HepG2 (cell line): ENCODE measurements at regions not wholly inside any gene's neighbourhood (a gene's known extent, or its start where the extent isn't known, plus 50 kb on each side); places are given as distances from the start of the nearest gene placed in this dataset.

Source experiments
- ATAC-seq: fragments of 200-7000 bp; cut with Tn5 transposase; 3 replicates; pipeline ENCODE4 v1.9.1; 2020; ENCODE audit warnings: mild to moderate bottlenecking, moderate library complexity
- BruUV-seq: library from RNA; stranded (reverse); fragments of 400-500 nt; replicated peaks from 2 replicates; lab custom pipeline; 2021; lab: Mats Ljungman, UMichigan
- CTCF ChIA-PET: fragments of 300-600 bp; formaldehyde crosslinking; extraction: SDS; loops from one replicate; lab custom pipeline; 2021; ENCODE audit warnings: low total read pairs, inconsistent platforms, low intra/inter-chr PET ratio; lab: Yijun Ruan, JAX
- POLR2A ChIA-PET: fragments of 350-600 bp; sonication (Branson Sonifier 250); formaldehyde crosslinking; loops from one replicate; lab custom pipeline; 2020; ENCODE audit warnings: antibody characterized with exemption, inconsistent platforms; lab: Yijun Ruan, JAX
- DNase-seq: peaks from one replicate; pipeline ENCODE4 v3.0.0-alpha.2; 2015; ENCODE audit warnings: low spot score
- FAIRE-seq: peaks from 3 replicates; lab custom pipeline; 2011; peaks lifted over from hg19 to GRCh38; lab: Jason Lieb, UNC
- H2AFZ ChIP-seq: one replicate; pipeline ENCODE4 v1.6.1; 2011; ENCODE audit warnings: low read length, inconsistent platforms
- H3K27ac ChIP-seq: fragments of 300-600 bp; 3 replicates; pipeline ENCODE4 v1.8.0; 2011; ENCODE audit warnings: mixed run types, mild to moderate bottlenecking, mixed read lengths, low read length, inconsistent platforms; ENCODE audit not compliant: insufficient read depth; ENCODE audit errors: extremely low read length
- H3K27me3 ChIP-seq, 2 experiments: fragments of 200-600 bp in 1 of 2; 2 replicates in 1 of 2; 3 replicates in 1 of 2; pipeline versions ENCODE4 v1.6.0 to v1.8.0; 2011; ENCODE audit warnings: low read length in 2 of 2, mild to moderate bottlenecking in 2 of 2, moderate library complexity in 2 of 2, inconsistent platforms in 1 of 2; ENCODE audit not compliant: insufficient read depth in 2 of 2, control insufficient read depth in 1 of 2
- H3K36me3 ChIP-seq, 2 experiments: fragments of 200-600 bp in 1 of 2; replicated peaks in 1 of 2; 2 replicates in 1 of 2; 3 replicates in 1 of 2; pipeline versions ENCODE4 v1.5.1 to v1.8.0; 2011; ENCODE audit warnings: low read length in 2 of 2, inconsistent platforms in 1 of 2; ENCODE audit not compliant: insufficient read depth in 2 of 2, control insufficient read depth in 1 of 2
- H3K4me1 ChIP-seq: 2 replicates; pipeline ENCODE4 v1.5.1; 2012; ENCODE audit warnings: low read length, inconsistent platforms; ENCODE audit not compliant: insufficient read depth
- H3K4me2 ChIP-seq: 2 replicates; pipeline ENCODE4 v1.6.0; 2011; ENCODE audit warnings: low read depth, low read length, inconsistent platforms
- H3K4me3 ChIP-seq, 3 experiments: fragments of 200-600 bp in 1 of 3; sonication (generic), shearing (Covaris generic) in 1 of 3; replicated peaks in 1 of 3; 2 replicates each; pipeline ENCODE4 v1.5.1; 2011 to 2016; ENCODE audit warnings: low read length in 3 of 3, inconsistent platforms in 2 of 3, low read depth in 2 of 3, mild to moderate bottlenecking in 2 of 3, control low read depth in 1 of 3, mixed read lengths in 1 of 3; ENCODE audit not compliant: insufficient read depth in 1 of 3
- H3K79me2 ChIP-seq: one replicate; pipeline ENCODE4 v1.6.1; 2011; ENCODE audit warnings: low read length, inconsistent platforms; ENCODE audit not compliant: insufficient read depth
- H3K9ac ChIP-seq: 2 replicates; pipeline ENCODE4 v1.6.0; 2011; ENCODE audit warnings: mild to moderate bottlenecking, low read depth, low read length, inconsistent platforms; ENCODE audit not compliant: insufficient read depth
- H3K9me3 ChIP-seq: 2 replicates; pipeline ENCODE4 v1.5.1; 2012; ENCODE audit warnings: mild to moderate bottlenecking, low read length
- H4K20me1 ChIP-seq: 2 replicates; pipeline ENCODE4 v1.6.0; 2011; ENCODE audit warnings: inconsistent platforms, mild to moderate bottlenecking, low read length, moderate library complexity; ENCODE audit not compliant: insufficient read depth
- NR2F2 ChIP-seq: IDR thresholded peaks from 2 replicates; pipeline ENCODE4 v1.6.1; 2012; ENCODE audit warnings: low read depth, inconsistent platforms, borderline replicate concordance
- ZFP90 ChIP-seq: sonication (generic); formaldehyde crosslinking; IDR thresholded peaks from 2 replicates; pipeline ENCODE4 v1.8.0; 2022; ENCODE audit warnings: missing genetic modification reagents, mild to moderate bottlenecking, inconsistent platforms, borderline replicate concordance
- ZSCAN20 ChIP-seq: sonication (generic); formaldehyde crosslinking; IDR thresholded peaks from 2 replicates; pipeline ENCODE4 v1.4.0; 2020; ENCODE audit warnings: missing genetic modification reagents, mild to moderate bottlenecking, borderline replicate concordance
- in situ Hi-C: cut with HindIII; loops from 2 replicates; pipeline ENCODE4 v1.10.0; 2017; ENCODE audit warnings: low pct_unique_long_range_greater_than_20kb; ENCODE audit not compliant: extremely low pct_ligation_motif_present
- intact Hi-C: fragments of 100-400 bp; cut with micrococcal nuclease; formaldehyde crosslinking; loops from one replicate; pipeline ENCODE4 v1.10.0; 2022; ENCODE audit not compliant: unreplicated experiment
- TF ChIP-seq, protein P1 (sequence below), 2 experiments: fragments of 450-650 bp in 1 of 2; sonication (generic) in 1 of 2; formaldehyde crosslinking in 1 of 2; IDR thresholded peaks; 2 replicates each; pipeline versions ENCODE4 v1.6.1 to v1.8.0; 2016 to 2022; ENCODE audit warnings: antibody characterized with exemption in 1 of 2, mild to moderate bottlenecking in 1 of 2, missing genetic modification reagents in 1 of 2
- TF ChIP-seq, protein P2 (sequence below): sonication (generic); formaldehyde crosslinking; IDR thresholded peaks from 2 replicates; pipeline ENCODE4; 2020; ENCODE audit warnings: missing genetic modification reagents, mild to moderate bottlenecking, borderline replicate concordance
- TF ChIP-seq, protein P3 (sequence below): sonication (generic); formaldehyde crosslinking; conservative IDR thresholded peaks from 2 replicates; pipeline ENCODE4 v1.4.0; 2020; ENCODE audit warnings: missing genetic modification reagents

GRCh38 chr5:2453781-2454180, 297.7 kb downstream of the IRX2 start (continued):
- TF ChIP-seq, protein P1, sequence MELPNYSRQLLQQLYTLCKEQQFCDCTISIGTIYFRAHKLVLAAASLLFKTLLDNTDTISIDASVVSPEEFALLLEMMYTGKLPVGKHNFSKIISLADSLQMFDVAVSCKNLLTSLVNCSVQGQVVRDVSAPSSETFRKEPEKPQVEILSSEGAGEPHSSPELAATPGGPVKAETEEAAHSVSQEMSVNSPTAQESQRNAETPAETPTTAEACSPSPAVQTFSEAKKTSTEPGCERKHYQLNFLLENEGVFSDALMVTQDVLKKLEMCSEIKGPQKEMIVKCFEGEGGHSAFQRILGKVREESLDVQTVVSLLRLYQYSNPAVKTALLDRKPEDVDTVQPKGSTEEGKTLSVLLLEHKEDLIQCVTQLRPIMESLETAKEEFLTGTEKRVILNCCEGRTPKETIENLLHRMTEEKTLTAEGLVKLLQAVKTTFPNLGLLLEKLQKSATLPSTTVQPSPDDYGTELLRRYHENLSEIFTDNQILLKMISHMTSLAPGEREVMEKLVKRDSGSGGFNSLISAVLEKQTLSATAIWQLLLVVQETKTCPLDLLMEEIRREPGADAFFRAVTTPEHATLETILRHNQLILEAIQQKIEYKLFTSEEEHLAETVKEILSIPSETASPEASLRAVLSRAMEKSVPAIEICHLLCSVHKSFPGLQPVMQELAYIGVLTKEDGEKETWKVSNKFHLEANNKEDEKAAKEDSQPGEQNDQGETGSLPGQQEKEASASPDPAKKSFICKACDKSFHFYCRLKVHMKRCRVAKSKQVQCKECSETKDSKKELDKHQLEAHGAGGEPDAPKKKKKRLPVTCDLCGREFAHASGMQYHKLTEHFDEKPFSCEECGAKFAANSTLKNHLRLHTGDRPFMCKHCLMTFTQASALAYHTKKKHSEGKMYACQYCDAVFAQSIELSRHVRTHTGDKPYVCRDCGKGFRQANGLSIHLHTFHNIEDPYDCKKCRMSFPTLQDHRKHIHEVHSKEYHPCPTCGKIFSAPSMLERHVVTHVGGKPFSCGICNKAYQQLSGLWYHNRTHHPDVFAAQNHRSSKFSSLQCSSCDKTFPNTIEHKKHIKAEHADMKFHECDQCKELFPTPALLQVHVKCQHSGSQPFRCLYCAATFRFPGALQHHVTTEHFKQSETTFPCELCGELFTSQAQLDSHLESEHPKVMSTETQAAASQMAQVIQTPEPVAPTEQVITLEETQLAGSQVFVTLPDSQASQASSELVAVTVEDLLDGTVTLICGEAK (IDR thresholded peaks at IDR 0.05) = no peak
- TF ChIP-seq, protein P1 (CRISPR knock-in tag; IDR thresholded peaks at IDR 0.05) = no peak

DNA sequence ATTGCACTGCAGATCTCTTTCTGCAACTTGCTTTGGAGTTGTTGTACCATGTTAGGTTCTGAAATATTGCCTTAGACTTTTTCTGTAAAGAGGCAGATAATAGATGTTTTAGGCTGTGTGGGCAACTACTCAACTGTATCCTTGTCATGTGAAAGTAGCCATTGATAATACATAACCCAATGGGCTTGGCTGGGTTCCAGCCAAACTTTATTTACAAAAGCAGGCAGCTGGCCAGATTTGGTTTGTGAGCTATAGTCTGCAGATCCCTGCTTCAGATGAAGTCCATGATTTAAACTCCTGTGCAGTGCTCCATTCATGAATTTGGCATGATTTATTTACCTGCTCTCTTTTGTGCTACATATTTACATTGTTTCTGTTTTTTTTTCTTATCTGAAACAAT, 300.4 kb downstream of the IRX2 start:
- no peak for ATAC-seq
- peaks cover 0 to 5% of the 10 kb centered on the region in 2 experiments; a peak in 1 of 5 replicates for H3K27me3 ChIP-seq
- no peaks in the 10 kb centered on the region for H3K79me2 ChIP-seq
- no TSS peak for BruUV-seq
- intact Hi-C loops (no loop called here), in situ Hi-C loops (no loop called here)
- CTCF ChIA-PET = no interaction called here
- H3K27ac ChIP-seq = no peak overlapping the region
- H3K4me1 ChIP-seq = no peaks in the 10 kb centered on the region
- H3K9ac ChIP-seq = no peak overlapping the region
- DNase-seq = no peak
- H2AFZ ChIP-seq = no peak overlapping the region
- H3K36me3 ChIP-seq = no peaks in the 10 kb centered on the region
- no peak overlapping the region for H3K4me3 ChIP-seq
- no peaks in the 10 kb centered on the region for H4K20me1 ChIP-seq
- POLR2A ChIA-PET = no interaction called here
- no peak overlapping the region for H3K4me2 ChIP-seq
- FAIRE-seq = no peak
- no peaks in the 10 kb centered on the region for H3K9me3 ChIP-seq
- no peak for TF ChIP-seq ZSCAN20 (CRISPR knock-in tag)
- no peak for TF ChIP-seq ZFP90 (CRISPR knock-in tag)
- no peak for TF ChIP-seq NR2F2
- TF ChIP-seq, protein P2, sequence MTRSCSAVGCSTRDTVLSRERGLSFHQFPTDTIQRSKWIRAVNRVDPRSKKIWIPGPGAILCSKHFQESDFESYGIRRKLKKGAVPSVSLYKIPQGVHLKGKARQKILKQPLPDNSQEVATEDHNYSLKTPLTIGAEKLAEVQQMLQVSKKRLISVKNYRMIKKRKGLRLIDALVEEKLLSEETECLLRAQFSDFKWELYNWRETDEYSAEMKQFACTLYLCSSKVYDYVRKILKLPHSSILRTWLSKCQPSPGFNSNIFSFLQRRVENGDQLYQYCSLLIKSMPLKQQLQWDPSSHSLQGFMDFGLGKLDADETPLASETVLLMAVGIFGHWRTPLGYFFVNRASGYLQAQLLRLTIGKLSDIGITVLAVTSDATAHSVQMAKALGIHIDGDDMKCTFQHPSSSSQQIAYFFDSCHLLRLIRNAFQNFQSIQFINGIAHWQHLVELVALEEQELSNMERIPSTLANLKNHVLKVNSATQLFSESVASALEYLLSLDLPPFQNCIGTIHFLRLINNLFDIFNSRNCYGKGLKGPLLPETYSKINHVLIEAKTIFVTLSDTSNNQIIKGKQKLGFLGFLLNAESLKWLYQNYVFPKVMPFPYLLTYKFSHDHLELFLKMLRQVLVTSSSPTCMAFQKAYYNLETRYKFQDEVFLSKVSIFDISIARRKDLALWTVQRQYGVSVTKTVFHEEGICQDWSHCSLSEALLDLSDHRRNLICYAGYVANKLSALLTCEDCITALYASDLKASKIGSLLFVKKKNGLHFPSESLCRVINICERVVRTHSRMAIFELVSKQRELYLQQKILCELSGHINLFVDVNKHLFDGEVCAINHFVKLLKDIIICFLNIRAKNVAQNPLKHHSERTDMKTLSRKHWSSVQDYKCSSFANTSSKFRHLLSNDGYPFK (CRISPR knock-in tag) = no peak
- TF ChIP-seq, protein P3, sequence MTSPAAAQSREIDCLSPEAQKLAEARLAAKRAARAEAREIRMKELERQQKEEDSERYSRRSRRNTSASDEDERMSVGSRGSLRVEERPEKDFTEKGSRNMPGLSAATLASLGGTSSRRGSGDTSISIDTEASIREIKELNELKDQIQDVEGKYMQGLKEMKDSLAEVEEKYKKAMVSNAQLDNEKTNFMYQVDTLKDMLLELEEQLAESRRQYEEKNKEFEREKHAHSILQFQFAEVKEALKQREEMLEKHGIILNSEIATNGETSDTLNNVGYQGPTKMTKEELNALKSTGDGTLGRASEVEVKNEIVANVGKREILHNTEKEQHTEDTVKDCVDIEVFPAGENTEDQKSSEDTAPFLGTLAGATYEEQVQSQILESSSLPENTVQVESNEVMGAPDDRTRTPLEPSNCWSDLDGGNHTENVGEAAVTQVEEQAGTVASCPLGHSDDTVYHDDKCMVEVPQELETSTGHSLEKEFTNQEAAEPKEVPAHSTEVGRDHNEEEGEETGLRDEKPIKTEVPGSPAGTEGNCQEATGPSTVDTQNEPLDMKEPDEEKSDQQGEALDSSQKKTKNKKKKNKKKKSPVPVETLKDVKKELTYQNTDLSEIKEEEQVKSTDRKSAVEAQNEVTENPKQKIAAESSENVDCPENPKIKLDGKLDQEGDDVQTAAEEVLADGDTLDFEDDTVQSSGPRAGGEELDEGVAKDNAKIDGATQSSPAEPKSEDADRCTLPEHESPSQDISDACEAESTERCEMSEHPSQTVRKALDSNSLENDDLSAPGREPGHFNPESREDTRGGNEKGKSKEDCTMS (CRISPR knock-in tag) = no peak
